ENCODE measurements at regions not wholly inside any gene's neighbourhood (a gene's known extent, or its start where the extent isn't known, plus 50 kb on each side); places are given as distances from the start of the nearest gene placed in this dataset.

GRCh38 chr15:49718846-49719245 lies 98.0 kb downstream of the DTWD1 start:
- Histone ChIP-seq H3K27me3 (ENCODE audit: insufficient read depth, low read length) (no peaks in the 10 kb centered on the region), H3K9me3 (ENCODE audit: low read depth, low read length) (no peaks in the 10 kb centered on the region), H4K20me1 (ENCODE audit: insufficient read depth, low read length) (no peaks in the 10 kb centered on the region), H3K4me3 (ENCODE audit: insufficient read depth, low read length) (no peak overlapping the region), H2AFZ (ENCODE audit: low read length) (peak overlapping the region; percentile 50), H3K4me1 (ENCODE audit: insufficient read depth, low read length) (peaks cover 12% of the 10 kb centered on the region), H3K4me2 (ENCODE audit: insufficient read depth, low read length) (peak overlapping the region; percentile 66), H3K27ac (ENCODE audit: low read depth, low read length) (peak overlapping the region; percentile 57), H3K36me3 (ENCODE audit: insufficient read depth, low read length) (no peaks in the 10 kb centered on the region), H3K79me2 (ENCODE audit: insufficient read depth, low read length) (no peaks in the 10 kb centered on the region)
- no peak for TF ChIP-seq CTCF (IDR thresholded peaks at IDR 0.05; ENCODE audit: extremely low read depth, low read depth, low read length)
- DNase-seq (ENCODE audit: insufficient read length, low spot score, missing footprints) = peak; percentile 14

- Histone ChIP-seq H4K20me1 (ENCODE audit: insufficient read depth, low read length) (no peaks in the 10 kb centered on the region), H3K27ac (ENCODE audit: low read depth, low read length) (no peak overlapping the region), H3K36me3 (ENCODE audit: insufficient read depth, low read length) (no peaks in the 10 kb centered on the region), H3K4me3 (ENCODE audit: insufficient read depth, low read length) (no peak overlapping the region), H3K4me1 (ENCODE audit: insufficient read depth, low read length) (peaks cover 12% of the 10 kb centered on the region), H2AFZ (ENCODE audit: low read length) (peak overlapping the region; percentile 37), H3K4me2 (ENCODE audit: insufficient read depth, low read length) (no peak overlapping the region), H3K27me3 (ENCODE audit: insufficient read depth, low read length) (no peaks in the 10 kb centered on the region), H3K9me3 (ENCODE audit: low read depth, low read length) (no peaks in the 10 kb centered on the region), H3K79me2 (ENCODE audit: insufficient read depth, low read length) (no peaks in the 10 kb centered on the region)
- no peak for TF ChIP-seq CTCF (IDR thresholded peaks at IDR 0.05; ENCODE audit: extremely low read depth, low read depth, low read length)
- DNase-seq (ENCODE audit: insufficient read length, low spot score, missing footprints) = no peak
These were observed 99.4 kb downstream of the DTWD1 start for GRCh38 chr15:49720261-49720660.

- TF ChIP-seq CTCF (IDR thresholded peaks at IDR 0.05; ENCODE audit: extremely low read depth, low read depth, low read length) = no peak
- no peaks in the 10 kb centered on the region for H3K79me2 ChIP-seq (ENCODE audit: insufficient read depth, low read length)
- peaks cover 12% of the 10 kb centered on the region for H3K4me1 ChIP-seq (ENCODE audit: insufficient read depth, low read length)
- H3K27me3 ChIP-seq (ENCODE audit: insufficient read depth, low read length) = no peaks in the 10 kb centered on the region
- no peak overlapping the region for H3K4me3 ChIP-seq (ENCODE audit: insufficient read depth, low read length)
- DNase-seq (ENCODE audit: insufficient read length, low spot score, missing footprints) = peak; percentile 31
- H4K20me1 ChIP-seq (ENCODE audit: insufficient read depth, low read length) = no peaks in the 10 kb centered on the region
- H2AFZ ChIP-seq (ENCODE audit: low read length) = no peak overlapping the region
- H3K4me2 ChIP-seq (ENCODE audit: insufficient read depth, low read length) = no peak overlapping the region
- H3K9me3 ChIP-seq (ENCODE audit: low read depth, low read length) = no peaks in the 10 kb centered on the region
- H3K27ac ChIP-seq (ENCODE audit: low read depth, low read length) = no peak overlapping the region
- H3K36me3 ChIP-seq (ENCODE audit: insufficient read depth, low read length) = no peaks in the 10 kb centered on the region
These were observed 100.2 kb downstream of the DTWD1 start for GRCh38 chr15:49721091-49721490.

- no peak overlapping the region for H3K4me3 ChIP-seq (ENCODE audit: insufficient read depth, low read length)
- no peak for DNase-seq (ENCODE audit: insufficient read length, low spot score, missing footprints)
These were observed 100.8 kb downstream of the DTWD1 start for GRCh38 chr15:49721621-49722020.

More at GRCh38 chr15:49721621-49722020, 100.8 kb downstream of the DTWD1 start:
- no peak for TF ChIP-seq CTCF (IDR thresholded peaks at IDR 0.05; ENCODE audit: extremely low read depth, low read depth, low read length)
- Histone ChIP-seq H3K4me2 (ENCODE audit: insufficient read depth, low read length) (no peak overlapping the region), H2AFZ (ENCODE audit: low read length) (no peak overlapping the region), H3K79me2 (ENCODE audit: insufficient read depth, low read length) (no peaks in the 10 kb centered on the region), H3K4me1 (ENCODE audit: insufficient read depth, low read length) (peaks cover 12% of the 10 kb centered on the region), H4K20me1 (ENCODE audit: insufficient read depth, low read length) (no peaks in the 10 kb centered on the region), H3K27ac (ENCODE audit: low read depth, low read length) (no peak overlapping the region), H3K9me3 (ENCODE audit: low read depth, low read length) (no peaks in the 10 kb centered on the region), H3K27me3 (ENCODE audit: insufficient read depth, low read length) (no peaks in the 10 kb centered on the region), H3K36me3 (ENCODE audit: insufficient read depth, low read length) (no peaks in the 10 kb centered on the region)
